Stimulated activated CD8-positive, alpha-beta memory T cell treated with anti-CD3 and anti-CD28 coated beads, Interleukin-7, amount 100 ng/mL, for 4 hours (primary cell): ENCODE measurements at regions not wholly inside any gene's neighbourhood (a gene's known extent, or its start where the extent isn't known, plus 50 kb on each side); places are given as distances from the start of the nearest gene placed in this dataset.

Experiments used
- DNase-seq, 2 donors: peaks; one replicate each; pipeline ENCODE4 v3.0.0-alpha.2; 2020; ENCODE audit warnings: low read depth in 2 of 2

- no peak for DNase-seq
Measured at GRCh38 chr4:152021788-152022438, 261.1 kb upstream of the GATB start.

GRCh38 chr4:152020073-152020472 lies 259.3 kb upstream of the GATB start:
- no peak for DNase-seq

- no peak for DNase-seq
Measured at GRCh38 chr4:152016303-152016620, 255.5 kb upstream of the GATB start.

- DNase-seq: no peak
Measured at GRCh38 chr4:152015597-152016302, 254.9 kb upstream of the GATB start.

- DNase-seq: peak in 1 of 2 donors; percentile 13
Measured at GRCh38 chr4:152014280-152014679, 253.5 kb upstream of the GATB start.

GRCh38 chr4:152011469-152011868 lies 250.7 kb upstream of the GATB start:
- no peak for DNase-seq

GRCh38 chr4:152010710-152011079 lies 249.9 kb upstream of the GATB start:
- DNase-seq: no peak

GRCh38 chr4:152009983-152010709 lies 249.3 kb upstream of the GATB start:
- no peak for DNase-seq

GRCh38 chr4:152009031-152009670 lies 248.3 kb upstream of the GATB start:
- DNase-seq: no peak

GRCh38 chr4:152007111-152007510 lies 246.3 kb upstream of the GATB start:
- no peak for DNase-seq

GRCh38 chr4:152004801-152005200 lies 244.0 kb upstream of the GATB start:
- DNase-seq: no peak

- DNase-seq: no peak
Measured at GRCh38 chr4:152000518-152000917, 239.7 kb upstream of the GATB start.

- DNase-seq: no peak
Measured at GRCh38 chr4:151998723-151999122, 237.9 kb upstream of the GATB start.

- no peak for DNase-seq
Measured at GRCh38 chr4:151997461-151997860, 236.7 kb upstream of the GATB start.

- no peak for DNase-seq
Measured at GRCh38 chr4:151994429-151994828, 233.6 kb upstream of the GATB start.

- no peak for DNase-seq
Measured at GRCh38 chr4:151993521-151993920, 232.7 kb upstream of the GATB start.

- DNase-seq: no peak
Measured at GRCh38 chr4:151992332-151993154, 231.7 kb upstream of the GATB start.

- no peak for DNase-seq
Measured at GRCh38 chr4:151991884-151992167, 231.0 kb upstream of the GATB start.

GRCh38 chr4:151991001-151991883 lies 230.4 kb upstream of the GATB start:
- no peak for DNase-seq

- no peak for DNase-seq
Measured at GRCh38 chr4:151990201-151990600, 229.4 kb upstream of the GATB start.

GRCh38 chr4:151988591-151988990 lies 227.8 kb upstream of the GATB start:
- no peak for DNase-seq
